Epithelial cell of esophagus (primary cell): ENCODE measurements at regions not wholly inside any gene's neighbourhood (a gene's known extent, or its start where the extent isn't known, plus 50 kb on each side); places are given as distances from the start of the nearest gene placed in this dataset.

Experiments used
- DNase-seq: peaks from one replicate; pipeline ENCODE4 v3.0.0; 2010; ENCODE audit warnings: low read depth
- H3K4me3 ChIP-seq: 2 replicates; pipeline ENCODE4 v1.5.1; 2011; ENCODE audit warnings: mild to moderate bottlenecking, low read length, control low read depth
- CTCF ChIP-seq: IDR thresholded peaks from 2 replicates; pipeline ENCODE4 v1.5.1; 2011; ENCODE audit warnings: low read depth, mild to moderate bottlenecking, low read length, control low read depth, inconsistent platforms; ENCODE audit not compliant: insufficient read depth; ENCODE audit errors: missing control alignments

- no peak overlapping the region for H3K4me3 ChIP-seq
- TF ChIP-seq CTCF = no peak
- no peak for DNase-seq
Observed at GRCh38 chr14:58725226-58725625, 87.5 kb downstream of the DACT1 start.

- no peak for TF ChIP-seq CTCF
- no peak for DNase-seq
- H3K4me3 ChIP-seq = no peak overlapping the region
Observed at GRCh38 chr14:58725871-58726270, 88.1 kb downstream of the DACT1 start.

GRCh38 chr14:58730792-58731464 lies 93.2 kb downstream of the DACT1 start:
- no peak for TF ChIP-seq CTCF
- DNase-seq = peak; percentile 32
- H3K4me3 ChIP-seq = no peak overlapping the region

- DNase-seq = peak; percentile 89
- no peak for TF ChIP-seq CTCF
- H3K4me3 ChIP-seq = no peak overlapping the region
Observed at GRCh38 chr14:58731465-58732293, 93.9 kb downstream of the DACT1 start.

- no peak overlapping the region for H3K4me3 ChIP-seq
- no peak for TF ChIP-seq CTCF
- peak; percentile 23 for DNase-seq
Observed at GRCh38 chr14:58732387-58732786, 94.6 kb downstream of the DACT1 start.

- no peak for DNase-seq
- no peak overlapping the region for H3K4me3 ChIP-seq
- no peak for TF ChIP-seq CTCF
Observed at GRCh38 chr14:58733451-58734208, 95.9 kb downstream of the DACT1 start.
